CD14-positive monocyte (primary cell): ENCODE measurements at regions not wholly inside any gene's neighbourhood (a gene's known extent, or its start where the extent isn't known, plus 50 kb on each side); places are given as distances from the start of the nearest gene placed in this dataset.

Source experiments
- DNase-seq, 3 donors: peaks; one replicate each; pipeline ENCODE4 v3.0.0-alpha.2; 2011 to 2022
- H2AFZ ChIP-seq: 2 replicates; pipeline ENCODE4 v1.6.0; 2012; ENCODE audit warnings: mild to moderate bottlenecking, low read depth, low read length, inconsistent platforms; ENCODE audit not compliant: insufficient read depth, poor library complexity, severe bottlenecking
- H3K27ac ChIP-seq, 2 donors: 1 replicate in 1 of 2; 2 replicates in 1 of 2; pipeline ENCODE4 v1.5.1; 2012 to 2013; ENCODE audit warnings: low read length in 2 of 2, control low read depth in 1 of 2, inconsistent platforms in 1 of 2, low read depth in 1 of 2, mild to moderate bottlenecking in 1 of 2
- H3K27me3 ChIP-seq, 2 donors: one replicate each; pipeline versions ENCODE4 v1.6.0 to v1.6.1; 2011 to 2013; ENCODE audit warnings: low read length in 2 of 2; ENCODE audit not compliant: control insufficient read depth in 2 of 2, insufficient read depth in 2 of 2
- H3K36me3 ChIP-seq, 2 donors: replicated peaks in 1 of 2; 1 replicate in 1 of 2; 2 replicates in 1 of 2; pipeline versions ENCODE4 v1.5.1 to v1.6.1; 2012 to 2013; ENCODE audit warnings: low read length in 2 of 2, control low read depth in 1 of 2, inconsistent platforms in 1 of 2, mild to moderate bottlenecking in 1 of 2; ENCODE audit not compliant: insufficient read depth in 2 of 2, control insufficient read depth in 1 of 2
- H3K4me1 ChIP-seq, 2 donors: 1 replicate in 1 of 2; 2 replicates in 1 of 2; pipeline versions ENCODE4 v1.5.1 to v1.6.1; 2012 to 2013; ENCODE audit warnings: low read length in 2 of 2, control low read depth in 1 of 2, inconsistent platforms in 1 of 2, mild to moderate bottlenecking in 1 of 2, moderate library complexity in 1 of 2; ENCODE audit not compliant: insufficient read depth in 2 of 2, control insufficient read depth in 1 of 2
- H3K4me2 ChIP-seq: replicated peaks from 2 replicates; pipeline ENCODE3; 2012; ENCODE audit warnings: low read length, moderate library complexity, mild to moderate bottlenecking; ENCODE audit not compliant: poor library complexity, severe bottlenecking; ENCODE audit errors: extremely low read depth
- H3K4me3 ChIP-seq, 3 experiments: fragments of 200-600 bp in 1 of 3; sonication (generic) in 1 of 3; replicated peaks in 1 of 3; 1 replicate in 2 of 3; 2 replicates in 1 of 3; pipeline ENCODE4 v1.5.1; 2011 to 2013; ENCODE audit warnings: low read length in 3 of 3, mild to moderate bottlenecking in 3 of 3, control low read depth in 2 of 3, low read depth in 2 of 3, inconsistent platforms in 1 of 3, moderate library complexity in 1 of 3
- H3K79me2 ChIP-seq: 2 replicates; pipeline ENCODE4 v1.6.0; 2012; ENCODE audit warnings: mild to moderate bottlenecking, control low read depth, inconsistent platforms, low read length, moderate library complexity; ENCODE audit not compliant: insufficient read depth
- H3K9ac ChIP-seq: 2 replicates; pipeline ENCODE4 v1.6.0; 2017; ENCODE audit warnings: low read length, mild to moderate bottlenecking; ENCODE audit not compliant: insufficient read depth, poor library complexity, severe bottlenecking
- H3K9me3 ChIP-seq, 2 donors: replicated peaks in 1 of 2; 1 replicate in 1 of 2; 2 replicates in 1 of 2; pipeline versions ENCODE4 v1.5.1 to v1.6.1; 2012 to 2013; ENCODE audit warnings: low read length in 2 of 2, control low read depth in 1 of 2; ENCODE audit not compliant: control insufficient read depth in 1 of 2, insufficient read depth in 1 of 2
- H4K20me1 ChIP-seq: 2 replicates; pipeline ENCODE4 v1.6.0; 2012; ENCODE audit warnings: mild to moderate bottlenecking, low read length, control low read depth, moderate library complexity; ENCODE audit not compliant: insufficient read depth
- H3K27ac Mint-ChIP-seq, 7 donors: one replicate each; pipeline ENCODE4 v1.8.0; 2020; ENCODE audit warnings: mild to moderate bottlenecking in 7 of 7, mixed read lengths in 7 of 7, moderate library complexity in 6 of 7, inconsistent platforms in 2 of 7
- H3K27me3 Mint-ChIP-seq, 3 donors: one replicate each; pipeline ENCODE4 v1.8.0; 2021 to 2022; ENCODE audit warnings: low read depth in 3 of 3, mild to moderate bottlenecking in 3 of 3, mixed read lengths in 3 of 3, moderate library complexity in 3 of 3, inconsistent platforms in 1 of 3
- H3K36me3 Mint-ChIP-seq, 2 donors: one replicate each; pipeline ENCODE4 v1.8.0; 2020; ENCODE audit warnings: mixed read lengths in 2 of 2, inconsistent platforms in 1 of 2, mild to moderate bottlenecking in 1 of 2
- H3K4me1 Mint-ChIP-seq: one replicate; pipeline ENCODE4 v1.8.0; 2020; ENCODE audit warnings: mild to moderate bottlenecking, mixed read lengths
- H3K4me3 Mint-ChIP-seq, 2 donors: one replicate each; pipeline ENCODE4 v1.8.0; 2020; ENCODE audit warnings: mild to moderate bottlenecking in 2 of 2, mixed read lengths in 2 of 2, moderate library complexity in 1 of 2
- H3K9me3 Mint-ChIP-seq, 7 donors: one replicate each; pipeline ENCODE4 v1.8.0; 2020 to 2022; ENCODE audit warnings: mixed read lengths in 7 of 7, mild to moderate bottlenecking in 6 of 7, moderate library complexity in 6 of 7, inconsistent platforms in 2 of 7
- CTCF ChIP-seq: fragments of 200-600 bp; IDR thresholded peaks from one replicate; pipeline ENCODE4 v1.8.0; 2022; ENCODE audit warnings: antibody characterized with exemption, mild to moderate bottlenecking
- WGBS: methylation state at CpG from one replicate; pipeline ENCODE4 v1.1.5; 2013; ENCODE audit warnings: missing lambda C conversion rate; ENCODE audit not compliant: insufficient coverage; 5-methylcytosine and 5-hydroxymethylcytosine counted together
- intact Hi-C, 2 donors: fragments of 100-400 bp; cut with micrococcal nuclease; formaldehyde crosslinking; loops; one replicate each; pipeline versions ENCODE4 v1.15.0 to v1.15.1; 2023

GRCh38 chr15:66842710-66843441 is 140.8 kb downstream of the SMAD6 start:
- H3K4me3 ChIP-seq = peak overlapping the region; percentile 31 to 72 (median 53)
- peak overlapping the region; percentile 77 for H3K4me2 ChIP-seq
- H2AFZ ChIP-seq = no peak overlapping the region
- no peaks in the 10 kb centered on the region for H3K79me2 ChIP-seq
- H3K4me1 ChIP-seq = peaks cover 33 to 39% of the 10 kb centered on the region in 2 donors
- TF ChIP-seq CTCF = no peak
- Mint-ChIP-seq H3K4me1 (peaks cover 39% of the 10 kb centered on the region), H3K4me3 (peak overlapping the region; percentile 67 to 85), H3K9me3 (peaks cover 0 to 2% (median 0%) of the 10 kb centered on the region in 7 donors), H3K27me3 (peaks cover 0 to 9% (median 5%) of the 10 kb centered on the region in 3 donors), H3K27ac (peak overlapping the region; percentile 24 to 86 (median 72)), H3K36me3 (peaks cover 25 to 31% of the 10 kb centered on the region in 2 donors)
- no peaks in the 10 kb centered on the region for H4K20me1 ChIP-seq
- peak overlapping the region; percentile 79 for H3K9ac ChIP-seq
- H3K27me3 ChIP-seq = no peaks in the 10 kb centered on the region
- H3K9me3 ChIP-seq = no peaks in the 10 kb centered on the region
- H3K27ac ChIP-seq = peak overlapping the region; percentile 52 to 82
- H3K36me3 ChIP-seq = peaks cover 0 to 13% of the 10 kb centered on the region in 2 donors
- peak; percentile 67 to 75 (median 73) for DNase-seq
- intact Hi-C loops = loop anchor here in 1 of 2 donors (5.0 kb wide), 1 partner anchor 141 kb away; the partner anchor contains the start of gene SMAD6
- under 1% methylated on average over 52 of the region's 58 CpGs for WGBS

- Mint-ChIP-seq H3K27me3 (peaks cover 2 to 9% (median 9%) of the 10 kb centered on the region in 3 donors), H3K9me3 (peaks cover 0 to 2% (median 0%) of the 10 kb centered on the region in 7 donors), H3K4me3 (peak overlapping the region; percentile 24 to 39), H3K27ac (peak overlapping the region in 1 of 7 donors; percentile 79), H3K4me1 (peaks cover 41% of the 10 kb centered on the region), H3K36me3 (peaks cover 25 to 34% of the 10 kb centered on the region in 2 donors)
- peaks cover 33 to 39% of the 10 kb centered on the region in 2 donors for H3K4me1 ChIP-seq
- H3K4me3 ChIP-seq = peak overlapping the region in 1 of 3 experiments; percentile 64
- TF ChIP-seq CTCF = no peak
- WGBS = 30% methylated on average over 2 of the region's 2 CpGs
- intact Hi-C loops = loop anchor here in 1 of 2 donors (5.0 kb wide), 1 partner anchor 141 kb away; the partner anchor contains the start of gene SMAD6
- DNase-seq = no peak
- no peaks in the 10 kb centered on the region for H3K9me3 ChIP-seq
- H3K9ac ChIP-seq = no peak overlapping the region
- H3K79me2 ChIP-seq = no peaks in the 10 kb centered on the region
- peak overlapping the region; percentile 77 for H3K4me2 ChIP-seq
- H3K36me3 ChIP-seq = peaks cover 0 to 13% of the 10 kb centered on the region in 2 donors
- no peaks in the 10 kb centered on the region for H4K20me1 ChIP-seq
- no peaks in the 10 kb centered on the region for H3K27me3 ChIP-seq
- peak overlapping the region in 1 of 2 donors; percentile 82 for H3K27ac ChIP-seq
- no peak overlapping the region for H2AFZ ChIP-seq
Observed at GRCh38 chr15:66843581-66843980, 141.5 kb downstream of the SMAD6 start.
